B cell (primary cell): ENCODE measurements at regions not wholly inside any gene's neighbourhood (a gene's known extent, or its start where the extent isn't known, plus 50 kb on each side); places are given as distances from the start of the nearest gene placed in this dataset.

Experiments
- ATAC-seq: fragments of 200-7000 bp; cut with Tn5 transposase; one replicate; pipeline ENCODE4 v1.10.0; 2021; ENCODE audit warnings: low read depth, mild to moderate bottlenecking, moderate number of reproducible peaks, moderate library complexity
- CTCF ChIA-PET: fragments of 350-600 bp; sonication (Branson Sonifier 250); formaldehyde crosslinking; loops from one replicate; lab custom pipeline; 2021; ENCODE audit warnings: antibody characterized with exemption, inconsistent platforms; lab: Charles Lee
- POLR2A ChIA-PET: fragments of 350-600 bp; sonication (Branson Sonifier 250); formaldehyde crosslinking; loops from one replicate; lab custom pipeline; 2021; ENCODE audit warnings: antibody characterized with exemption; lab: Charles Lee
- DNase-seq: peaks from one replicate; pipeline ENCODE4 v3.0.0; 2013
- H2AFZ ChIP-seq: 2 replicates; pipeline ENCODE4 v1.6.1; 2012; ENCODE audit warnings: mild to moderate bottlenecking, low read depth, low read length; ENCODE audit not compliant: insufficient read depth, poor library complexity, severe bottlenecking
- H3K27ac ChIP-seq, 2 donors: 1 replicate in 1 of 2; 2 replicates in 1 of 2; pipeline ENCODE4 v1.5.1; 2012 to 2013; ENCODE audit warnings: low read length in 2 of 2, mild to moderate bottlenecking in 2 of 2, moderate library complexity in 1 of 2
- H3K27me3 ChIP-seq, 4 experiments: fragments of 200-600 bp in 1 of 4; sonication (generic) in 1 of 4; replicated peaks in 1 of 4; 1 replicate in 2 of 4; 2 replicates in 2 of 4; pipeline versions ENCODE4 v1.6.1 to v1.7.0; 2013 to 2016; ENCODE audit warnings: low read length in 3 of 4, mild to moderate bottlenecking in 2 of 4, mixed read lengths in 1 of 4, moderate library complexity in 1 of 4; ENCODE audit not compliant: insufficient read depth in 4 of 4, control insufficient read depth in 3 of 4; ENCODE audit errors: control extremely low read depth in 1 of 4
- H3K36me3 ChIP-seq, 2 experiments: replicated peaks in 1 of 2; 1 replicate in 1 of 2; 2 replicates in 1 of 2; pipeline versions ENCODE4 v1.6.1 to v1.7.1; 2013; ENCODE audit warnings: low read length in 1 of 2; ENCODE audit not compliant: insufficient read depth in 2 of 2, control insufficient read depth in 1 of 2; ENCODE audit errors: control extremely low read depth in 1 of 2, extremely low read depth in 1 of 2
- H3K4me1 ChIP-seq, 2 donors: fragments of 200-600 bp in 1 of 2; sonication (generic) in 1 of 2; 1 replicate in 1 of 2; 2 replicates in 1 of 2; pipeline versions ENCODE4 v1.5.1 to v1.6.1; 2013 to 2017; ENCODE audit warnings: low read length in 2 of 2; ENCODE audit not compliant: control insufficient read depth in 2 of 2, insufficient read depth in 2 of 2
- H3K4me2 ChIP-seq: replicated peaks from 2 replicates; pipeline ENCODE3; 2012; ENCODE audit warnings: mild to moderate bottlenecking, low read depth, low read length; ENCODE audit not compliant: poor library complexity, severe bottlenecking
- H3K4me3 ChIP-seq, 5 experiments: fragments of 200-600 bp in 1 of 5; sonication (generic) in 1 of 5; 1 replicate in 3 of 5; 2 replicates in 2 of 5; pipeline versions ENCODE4 v1.5.1 to v1.7.0; 2011 to 2016; ENCODE audit warnings: low read length in 4 of 5, mild to moderate bottlenecking in 4 of 5, low read depth in 2 of 5, control low read depth in 1 of 5, moderate library complexity in 1 of 5; ENCODE audit not compliant: insufficient read depth in 1 of 5; ENCODE audit errors: control extremely low read depth in 1 of 5, extremely low read depth in 1 of 5
- H3K79me2 ChIP-seq: fragments of 200-600 bp; sonication (generic); one replicate; pipeline ENCODE4 v1.6.0; 2016; ENCODE audit warnings: low read length; ENCODE audit not compliant: control insufficient read depth, insufficient read depth
- H3K9ac ChIP-seq: fragments of 200-600 bp; sonication (generic); 2 replicates; pipeline ENCODE4 v1.6.1; 2017; ENCODE audit warnings: mild to moderate bottlenecking, low read length, moderate library complexity
- H3K9me3 ChIP-seq, 3 donors: one replicate each; pipeline versions ENCODE4 v1.6.1 to v1.7.1; 2013; ENCODE audit warnings: low read length in 2 of 3; ENCODE audit not compliant: control insufficient read depth in 2 of 3, insufficient read depth in 1 of 3; ENCODE audit errors: control extremely low read depth in 1 of 3
- H4K20me1 ChIP-seq: 2 replicates; pipeline ENCODE4 v1.6.0; 2012; ENCODE audit warnings: mild to moderate bottlenecking, low read length; ENCODE audit not compliant: insufficient read depth, control insufficient read depth, poor library complexity, severe bottlenecking
- H3K27ac Mint-ChIP-seq: one replicate; pipeline ENCODE4 v1.8.0; 2021; ENCODE audit warnings: mixed read lengths
- H3K27me3 Mint-ChIP-seq: one replicate; pipeline ENCODE4 v1.8.0; 2021; ENCODE audit warnings: mixed read lengths
- H3K4me1 Mint-ChIP-seq: one replicate; pipeline ENCODE4 v1.8.0; 2021; ENCODE audit warnings: mixed read lengths
- H3K4me3 Mint-ChIP-seq: one replicate; pipeline ENCODE4 v1.8.0; 2021; ENCODE audit warnings: mixed read lengths
- H3K9me3 Mint-ChIP-seq: one replicate; pipeline ENCODE4 v1.8.0; 2022; ENCODE audit warnings: mixed read lengths; ENCODE audit not compliant: insufficient read depth
- CTCF ChIP-seq: fragments of 200-600 bp; IDR thresholded peaks from one replicate; pipeline ENCODE4 v1.8.0; 2022; ENCODE audit warnings: antibody characterized with exemption, mild to moderate bottlenecking
- EZH2 ChIP-seq: IDR thresholded peaks from 2 replicates; pipeline ENCODE4 v1.6.1; 2012; ENCODE audit warnings: borderline replicate concordance, low read depth, mild to moderate bottlenecking, moderate library complexity, low read length; ENCODE audit not compliant: insufficient read depth, poor library complexity, severe bottlenecking
- WGBS: methylation state at CpG from one replicate; pipeline ENCODE4 v1.1.5; 2013; ENCODE audit warnings: missing lambda C conversion rate; ENCODE audit not compliant: insufficient coverage; 5-methylcytosine and 5-hydroxymethylcytosine counted together
- intact Hi-C: fragments of 100-400 bp; cut with micrococcal nuclease; formaldehyde crosslinking; loops from one replicate; pipeline ENCODE4 v1.10.0; 2022

GRCh38 chr1:59236721-59237545 is 60.0 kb upstream of the FGGY start:
- no peak overlapping the region for H3K4me3 ChIP-seq
- no peaks in the 10 kb centered on the region for H3K27me3 ChIP-seq
- H3K27ac ChIP-seq = no peak overlapping the region
- no CpG with 5 or more reads among the region's 3 CpGs for WGBS
- no peak for ATAC-seq
- Mint-ChIP-seq H3K27ac (no peak overlapping the region), H3K27me3 (no peaks in the 10 kb centered on the region), H3K4me3 (no peak overlapping the region), H3K9me3 (no peaks in the 10 kb centered on the region), H3K4me1 (no peaks in the 10 kb centered on the region)
- no peaks in the 10 kb centered on the region for H3K79me2 ChIP-seq
- no peaks in the 10 kb centered on the region for H4K20me1 ChIP-seq
- ChIA-PET CTCF (interaction anchor here (0.5 to 1.3 kb wide), 2 partner anchors 11 to 52 kb away, joined by 3 read pairs; no protein-coding TSS in a partner anchor), POLR2A (no interaction called here)
- no peak for DNase-seq
- intact Hi-C loops = no loop called here
- no peak for TF ChIP-seq EZH2
- no peak for TF ChIP-seq CTCF
- H3K9ac ChIP-seq = no peak overlapping the region
- no peaks in the 10 kb centered on the region for H3K9me3 ChIP-seq
- no peak overlapping the region for H3K4me2 ChIP-seq
- H3K4me1 ChIP-seq = no peaks in the 10 kb centered on the region
- H3K36me3 ChIP-seq = no peaks in the 10 kb centered on the region
- H2AFZ ChIP-seq = no peak overlapping the region

GRCh38 chr1:59237900-59238299 is 59.0 kb upstream of the FGGY start:
- TF ChIP-seq CTCF (no peak), EZH2 (no peak)
- 86% methylated on average over 1 of the region's 2 CpGs for WGBS
- H3K4me1 Mint-ChIP-seq = no peaks in the 10 kb centered on the region
- ATAC-seq (no peak), DNase-seq (no peak)
- ChIA-PET POLR2A (no interaction called here), CTCF (no interaction called here)
- Histone ChIP-seq H4K20me1 (no peaks in the 10 kb centered on the region), H3K4me3 (no peak overlapping the region), H3K27ac (no peak overlapping the region), H3K9ac (no peak overlapping the region), H3K79me2 (no peaks in the 10 kb centered on the region), H3K27me3 (no peaks in the 10 kb centered on the region), H2AFZ (no peak overlapping the region), H3K4me2 (no peak overlapping the region), H3K4me1 (no peaks in the 10 kb centered on the region), H3K36me3 (no peaks in the 10 kb centered on the region), H3K9me3 (no peaks in the 10 kb centered on the region)
- H3K4me3 Mint-ChIP-seq = no peak overlapping the region
- H3K27me3 Mint-ChIP-seq = no peaks in the 10 kb centered on the region
- H3K27ac Mint-ChIP-seq = no peak overlapping the region
- intact Hi-C loops = no loop called here
- H3K9me3 Mint-ChIP-seq = no peaks in the 10 kb centered on the region
